GM10266 (cell line): ENCODE measurements at regions not wholly inside any gene's neighbourhood (a gene's known extent, or its start where the extent isn't known, plus 50 kb on each side); places are given as distances from the start of the nearest gene placed in this dataset.

ENCODE experiments used
- DNase-seq: peaks from one replicate; pipeline ENCODE4 v3.0.0; 2012; ENCODE audit errors: extremely low spot score
- CTCF ChIP-seq: IDR thresholded peaks from 2 replicates; pipeline ENCODE4 v1.5.1; 2012; ENCODE audit warnings: mild to moderate bottlenecking, low read depth; ENCODE audit not compliant: control insufficient read depth, insufficient read depth; ENCODE audit errors: missing control alignments

- no peak for TF ChIP-seq CTCF
- DNase-seq, result no peak
Observed at GRCh38 chr7:45390731-45391130, 183.4 kb upstream of the ADCY1 start.

GRCh38 chr7:45391618-45392451 lies 182.3 kb upstream of the ADCY1 start:
- no peak for TF ChIP-seq CTCF
- no peak for DNase-seq

DNA sequence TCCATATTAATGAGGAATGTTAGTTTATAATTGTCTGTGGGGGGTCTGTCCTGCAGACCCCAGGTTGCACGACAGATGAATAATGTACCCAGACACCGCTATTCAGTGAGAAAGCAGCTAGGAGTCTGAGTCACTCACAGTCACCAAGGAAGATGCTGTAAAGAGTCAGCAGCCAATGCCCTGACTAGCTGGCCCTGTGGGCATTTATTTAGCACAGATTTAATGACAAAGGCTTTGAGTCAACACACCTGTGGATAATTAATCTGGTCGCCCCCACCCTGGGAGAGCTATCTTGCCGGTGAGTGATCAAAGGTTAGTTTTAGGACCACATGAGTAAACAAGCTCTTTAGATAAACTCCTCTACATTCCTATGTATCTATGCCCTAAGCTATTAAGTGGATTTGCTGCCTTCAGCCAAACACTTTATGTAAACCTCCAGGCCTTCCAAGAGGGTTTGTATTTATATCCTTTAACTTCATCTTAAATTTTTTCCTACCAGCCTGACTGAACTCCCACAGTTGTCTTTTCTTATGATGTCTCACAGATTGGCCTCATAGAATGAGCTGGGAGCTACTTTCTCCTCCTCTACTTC lies 180.0 kb upstream of the ADCY1 start:
- no peak for TF ChIP-seq CTCF
- no peak for DNase-seq

DNA sequence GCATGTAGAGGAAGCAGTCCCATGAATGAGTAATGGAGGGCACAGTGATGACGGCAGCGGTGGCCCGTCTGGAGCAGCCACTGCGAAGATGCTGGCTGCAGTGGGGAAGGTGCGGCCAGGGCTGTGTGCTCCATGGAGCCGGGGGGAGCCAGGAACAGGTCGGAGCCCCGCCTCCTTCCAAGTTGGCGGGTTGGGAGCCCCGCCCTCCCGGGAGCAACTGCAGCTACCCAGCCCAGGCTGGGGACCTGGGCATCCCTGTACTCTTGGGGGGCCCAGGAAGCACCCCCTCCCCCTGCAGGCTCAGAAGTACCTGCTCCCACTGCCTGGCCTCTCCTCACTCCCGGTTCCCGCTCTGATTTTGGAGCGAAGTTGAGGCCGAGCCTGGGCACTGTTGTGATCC lies 175.1 kb upstream of the ADCY1 start:
- no peak for TF ChIP-seq CTCF
- DNase-seq, result no peak

DNA sequence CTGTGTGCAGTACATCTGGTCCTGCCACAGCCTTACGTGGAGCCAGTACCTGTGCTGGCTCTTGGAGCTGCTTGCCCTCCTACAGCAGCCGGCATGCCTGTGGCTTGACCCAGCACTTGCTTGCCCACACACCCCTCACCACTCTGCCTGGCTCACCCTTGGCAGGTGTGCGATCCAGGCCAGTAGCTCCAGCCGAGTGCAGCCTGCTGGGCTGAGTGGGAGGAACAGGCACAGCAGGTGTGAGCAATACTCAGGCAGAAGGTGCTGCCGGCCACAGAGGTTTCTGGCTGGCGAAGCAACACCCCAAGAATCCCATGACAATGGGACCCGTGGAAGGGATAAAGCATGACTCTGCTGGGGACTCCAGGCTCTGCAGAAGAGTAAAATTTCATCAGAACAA lies 173.5 kb upstream of the ADCY1 start:
- DNase-seq, result no peak
- no peak for TF ChIP-seq CTCF

DNA sequence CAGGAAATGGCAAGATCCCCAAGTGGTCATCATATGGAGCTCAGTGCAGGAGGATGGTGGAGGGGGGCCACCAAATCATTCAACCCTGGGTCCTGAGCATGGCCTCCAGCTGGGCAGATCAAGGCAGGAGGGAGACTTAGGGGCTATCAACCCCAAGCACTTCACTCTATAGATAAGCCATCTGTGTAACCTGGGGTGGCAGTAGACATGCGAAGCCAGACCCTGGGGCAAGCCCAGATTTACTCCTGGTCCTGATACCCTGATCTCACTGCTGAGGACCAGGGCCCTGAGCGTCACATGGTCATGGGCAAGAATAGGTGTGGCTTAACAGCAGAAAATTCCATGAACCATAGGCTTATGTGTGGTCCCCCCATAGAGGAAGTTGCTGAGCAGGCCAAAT lies 173.0 kb upstream of the ADCY1 start:
- DNase-seq, result no peak
- TF ChIP-seq CTCF, result no peak

DNA sequence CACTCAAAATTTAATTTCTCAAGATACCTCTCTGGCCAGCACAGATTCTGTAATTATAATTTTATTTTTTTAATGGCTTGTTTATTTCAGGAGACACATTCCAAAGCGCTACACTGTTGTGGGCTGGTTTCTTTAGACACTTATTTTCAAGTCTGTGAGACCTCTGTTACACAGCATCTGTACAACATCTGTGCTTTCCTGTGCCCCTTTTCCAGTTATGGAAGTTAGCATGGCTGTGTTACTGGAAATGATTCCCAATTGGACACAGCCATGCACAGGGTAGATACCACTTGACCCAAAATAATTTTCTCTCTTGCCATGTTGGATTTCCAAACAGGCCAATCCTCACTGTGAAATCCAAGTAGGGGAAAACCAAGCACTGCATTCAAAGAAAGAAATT lies 172.3 kb upstream of the ADCY1 start:
- no peak for DNase-seq
- TF ChIP-seq CTCF, result no peak
